ENCODE measurements at regions not wholly inside any gene's neighbourhood (a gene's known extent, or its start where the extent isn't known, plus 50 kb on each side); places are given as distances from the start of the nearest gene placed in this dataset.

- no peak overlapping the region for H3K4me3 ChIP-seq (ENCODE audit: low read length)
- H3K36me3 Mint-ChIP-seq (ENCODE audit: low read depth): peaks cover 2% of the 10 kb centered on the region
- DNase-seq: no peak
- H3K4me3 Mint-ChIP-seq: no peak overlapping the region
- TF ChIP-seq CTCF (conservative IDR thresholded peaks at IDR 0.05): no peak
- no peaks in the 10 kb centered on the region for H3K9me3 ChIP-seq (ENCODE audit: control insufficient read depth, low read length)
- H3K4me1 ChIP-seq (ENCODE audit: control insufficient read depth, insufficient read depth, low read length): no peaks in the 10 kb centered on the region
- H3K27me3 Mint-ChIP-seq (ENCODE audit: insufficient read depth): no peaks in the 10 kb centered on the region
- no peaks in the 10 kb centered on the region for H3K36me3 ChIP-seq (ENCODE audit: control insufficient read depth, insufficient read depth, low read length)
- 83% methylated on average over 7 of the region's 7 CpGs for WGBS, 2 experiments (ENCODE audit: insufficient coverage in 1 of 2, insufficient read length in 1 of 2)
- H3K27me3 ChIP-seq (ENCODE audit: control insufficient read depth, insufficient read depth, low read length, poor library complexity, severe bottlenecking): no peaks in the 10 kb centered on the region
- no peak overlapping the region for H3K9ac ChIP-seq (ENCODE audit: extremely low read depth, low read length, poor library complexity, severe bottlenecking)
- no peaks in the 10 kb centered on the region for H3K9me3 Mint-ChIP-seq
- H3K27ac ChIP-seq (ENCODE audit: low read depth, low read length): no peak overlapping the region
- H3K27ac Mint-ChIP-seq: no peak overlapping the region
- H3K4me1 Mint-ChIP-seq: peaks cover 9% of the 10 kb centered on the region
Measured at GRCh38 chr2:177331466-177331997, 61.0 kb upstream of the AGPS start.

GRCh38 chr2:177332026-177332991 lies 60.3 kb upstream of the AGPS start:
- TF ChIP-seq CTCF (conservative IDR thresholded peaks at IDR 0.05): peak; percentile 83
- Histone ChIP-seq H3K27me3 (ENCODE audit: control insufficient read depth, insufficient read depth, low read length, poor library complexity, severe bottlenecking) (no peaks in the 10 kb centered on the region), H3K4me3 (ENCODE audit: low read length) (no peak overlapping the region), H3K36me3 (ENCODE audit: control insufficient read depth, insufficient read depth, low read length) (no peaks in the 10 kb centered on the region), H3K9me3 (ENCODE audit: control insufficient read depth, low read length) (no peaks in the 10 kb centered on the region), H3K4me1 (ENCODE audit: control insufficient read depth, insufficient read depth, low read length) (no peaks in the 10 kb centered on the region), H3K27ac (ENCODE audit: low read depth, low read length) (peak overlapping the region; percentile 37), H3K9ac (ENCODE audit: extremely low read depth, low read length, poor library complexity, severe bottlenecking) (no peak overlapping the region)
- peak; percentile 73 for DNase-seq
- Mint-ChIP-seq H3K4me1 (peaks cover 12% of the 10 kb centered on the region), H3K27me3 (ENCODE audit: insufficient read depth) (no peaks in the 10 kb centered on the region), H3K36me3 (ENCODE audit: low read depth) (peaks cover 3% of the 10 kb centered on the region), H3K4me3 (no peak overlapping the region), H3K27ac (peak overlapping the region; percentile 78), H3K9me3 (no peaks in the 10 kb centered on the region)
- 0 to 22% methylated on average over 1 to 9 of the region's 9 CpGs for WGBS, 2 experiments (ENCODE audit: insufficient coverage in 1 of 2, insufficient read length in 1 of 2)

GRCh38 chr2:177332992-177333388 lies 59.6 kb upstream of the AGPS start:
- peaks cover 8% of the 10 kb centered on the region for H3K36me3 Mint-ChIP-seq (ENCODE audit: low read depth)
- H3K4me3 ChIP-seq (ENCODE audit: low read length): no peak overlapping the region
- no peaks in the 10 kb centered on the region for H3K27me3 Mint-ChIP-seq (ENCODE audit: insufficient read depth)
- 59 to 71% methylated on average over 3 to 5 of the region's 5 CpGs for WGBS, 2 experiments (ENCODE audit: insufficient coverage in 1 of 2, insufficient read length in 1 of 2)
- peak overlapping the region; percentile 78 for H3K27ac Mint-ChIP-seq
- H3K4me1 Mint-ChIP-seq: peaks cover 12% of the 10 kb centered on the region
- no peak overlapping the region for H3K27ac ChIP-seq (ENCODE audit: low read depth, low read length)
- no peaks in the 10 kb centered on the region for H3K9me3 Mint-ChIP-seq
- no peaks in the 10 kb centered on the region for H3K36me3 ChIP-seq (ENCODE audit: control insufficient read depth, insufficient read depth, low read length)
- H3K4me3 Mint-ChIP-seq: no peak overlapping the region
- H3K4me1 ChIP-seq (ENCODE audit: control insufficient read depth, insufficient read depth, low read length): no peaks in the 10 kb centered on the region
- TF ChIP-seq CTCF (conservative IDR thresholded peaks at IDR 0.05): no peak
- H3K27me3 ChIP-seq (ENCODE audit: control insufficient read depth, insufficient read depth, low read length, poor library complexity, severe bottlenecking): no peaks in the 10 kb centered on the region
- H3K9ac ChIP-seq (ENCODE audit: extremely low read depth, low read length, poor library complexity, severe bottlenecking): no peak overlapping the region
- no peaks in the 10 kb centered on the region for H3K9me3 ChIP-seq (ENCODE audit: control insufficient read depth, low read length)
- no peak for DNase-seq
